Astrocyte (in vitro differentiated cells and primary cell): ENCODE measurements at regions not wholly inside any gene's neighbourhood (a gene's known extent, or its start where the extent isn't known, plus 50 kb on each side); places are given as distances from the start of the nearest gene placed in this dataset.

Experiments
- EZH2 ChIP-seq: IDR thresholded peaks from 2 replicates; pipeline ENCODE4 v1.6.1; 2012; ENCODE audit warnings: mild to moderate bottlenecking, low read length, inconsistent platforms; ENCODE audit not compliant: insufficient read depth
- TF ChIP-seq, protein P1 (sequence below): IDR thresholded peaks from 2 replicates; pipeline ENCODE4 v1.5.1; 2011; ENCODE audit warnings: low read depth, mild to moderate bottlenecking, inconsistent platforms, low read length, moderate library complexity; ENCODE audit not compliant: insufficient read depth

DNA sequence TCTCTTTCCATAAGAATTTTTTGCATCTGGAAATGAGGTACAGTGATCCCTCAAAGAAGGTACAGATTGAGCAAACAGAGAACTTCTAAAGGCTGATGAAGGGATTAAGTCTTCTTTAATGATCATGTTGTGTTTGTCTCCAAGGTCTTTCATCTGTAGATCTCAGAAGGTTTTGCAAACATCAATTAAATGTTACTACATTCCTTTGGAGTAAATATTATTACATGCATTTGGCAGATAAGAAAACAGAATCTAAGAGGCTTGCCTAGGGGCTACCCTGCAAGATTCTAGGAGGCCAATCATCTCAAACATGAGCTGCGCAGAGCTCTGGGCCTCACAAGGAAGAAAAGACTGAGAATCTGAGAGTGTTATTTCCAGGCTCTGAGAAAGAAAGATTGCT is 70.9 kb upstream of the LPP start:
- TF ChIP-seq, protein P1, sequence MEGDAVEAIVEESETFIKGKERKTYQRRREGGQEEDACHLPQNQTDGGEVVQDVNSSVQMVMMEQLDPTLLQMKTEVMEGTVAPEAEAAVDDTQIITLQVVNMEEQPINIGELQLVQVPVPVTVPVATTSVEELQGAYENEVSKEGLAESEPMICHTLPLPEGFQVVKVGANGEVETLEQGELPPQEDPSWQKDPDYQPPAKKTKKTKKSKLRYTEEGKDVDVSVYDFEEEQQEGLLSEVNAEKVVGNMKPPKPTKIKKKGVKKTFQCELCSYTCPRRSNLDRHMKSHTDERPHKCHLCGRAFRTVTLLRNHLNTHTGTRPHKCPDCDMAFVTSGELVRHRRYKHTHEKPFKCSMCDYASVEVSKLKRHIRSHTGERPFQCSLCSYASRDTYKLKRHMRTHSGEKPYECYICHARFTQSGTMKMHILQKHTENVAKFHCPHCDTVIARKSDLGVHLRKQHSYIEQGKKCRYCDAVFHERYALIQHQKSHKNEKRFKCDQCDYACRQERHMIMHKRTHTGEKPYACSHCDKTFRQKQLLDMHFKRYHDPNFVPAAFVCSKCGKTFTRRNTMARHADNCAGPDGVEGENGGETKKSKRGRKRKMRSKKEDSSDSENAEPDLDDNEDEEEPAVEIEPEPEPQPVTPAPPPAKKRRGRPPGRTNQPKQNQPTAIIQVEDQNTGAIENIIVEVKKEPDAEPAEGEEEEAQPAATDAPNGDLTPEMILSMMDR: no peak
- no peak for TF ChIP-seq EZH2
